PC-9 (cell line): ENCODE measurements at regions not wholly inside any gene's neighbourhood (a gene's known extent, or its start where the extent isn't known, plus 50 kb on each side); places are given as distances from the start of the nearest gene placed in this dataset.

ENCODE experiments used
- BruUV-seq: library from RNA; stranded (reverse); fragments of 400-500 nt; replicated peaks from 2 replicates; lab custom pipeline; 2021; lab: Mats Ljungman, UMichigan
- CTCF ChIA-PET: fragments of 300-600 bp; sonication (Branson Sonifier 250); formaldehyde crosslinking; loops from one replicate; lab custom pipeline; 2022; ENCODE audit warnings: antibody characterized with exemption; lab: Charles Lee
- POLR2A ChIA-PET: fragments of 300-600 bp; sonication (Branson Sonifier 250); formaldehyde crosslinking; loops from one replicate; lab custom pipeline; 2022; ENCODE audit warnings: antibody characterized with exemption; ENCODE audit not compliant: unreplicated experiment; lab: Charles Lee
- DNase-seq, 2 experiments: peaks; one replicate each; pipeline versions ENCODE4 v3.0.0 to v3.0.0-alpha.2; 2015 to 2022; ENCODE audit warnings: mixed read lengths in 1 of 2
- H2AFZ ChIP-seq: fragments of 200-600 bp; sonication (generic); 2 replicates; pipeline ENCODE4 v1.8.1; 2017; ENCODE audit warnings: antibody characterized with exemption
- H3F3A ChIP-seq: fragments of 200-600 bp; sonication (generic); 2 replicates; pipeline ENCODE4 v1.8.1; 2017; ENCODE audit warnings: antibody characterized with exemption, mild to moderate bottlenecking, low read depth; ENCODE audit not compliant: insufficient read depth
- H3K27ac ChIP-seq: fragments of 200-600 bp; sonication (generic); 2 replicates; pipeline ENCODE4 v1.6.1; 2016; ENCODE audit warnings: mixed run types
- H3K27me3 ChIP-seq: fragments of 200-600 bp; sonication (generic); 2 replicates; pipeline ENCODE4 v1.6.1; 2016; ENCODE audit warnings: low read depth, mixed run types; ENCODE audit not compliant: insufficient read depth
- H3K36me3 ChIP-seq: fragments of 200-600 bp; sonication (generic); 2 replicates; pipeline ENCODE4 v1.6.1; 2016; ENCODE audit warnings: low read depth, mixed run types
- H3K4me1 ChIP-seq: fragments of 200-600 bp; sonication (generic); replicated peaks from 2 replicates; pipeline ENCODE4 v1.6.1; 2016; ENCODE audit warnings: mixed run types; ENCODE audit not compliant: insufficient read depth
- H3K4me2 ChIP-seq: fragments of 200-600 bp; sonication (generic); 2 replicates; pipeline ENCODE4 v1.6.1; 2017; ENCODE audit warnings: mixed run types
- H3K4me3 ChIP-seq: fragments of 200-600 bp; sonication (generic); 2 replicates; pipeline ENCODE4 v1.6.1; 2016; ENCODE audit warnings: mixed run types
- H3K79me2 ChIP-seq: fragments of 200-600 bp; sonication (generic); 2 replicates; pipeline ENCODE4 v1.6.1; 2017; ENCODE audit warnings: low read depth, mixed run types
- H3K9me2 ChIP-seq: fragments of 200-600 bp; sonication (generic); 2 replicates; pipeline ENCODE4 v1.8.1; 2017; ENCODE audit warnings: mild to moderate bottlenecking; ENCODE audit not compliant: insufficient read depth
- H3K9me3 ChIP-seq: fragments of 200-600 bp; sonication (generic); 2 replicates; pipeline ENCODE4 v1.8.1; 2016; ENCODE audit warnings: low read depth; ENCODE audit not compliant: insufficient read depth
- H4K20me1 ChIP-seq: fragments of 200-600 bp; sonication (generic); 2 replicates; pipeline ENCODE4 v1.8.1; 2017; ENCODE audit not compliant: insufficient read depth
- EZH2 ChIP-seq: fragments of 200-600 bp; sonication (generic); IDR thresholded peaks from 2 replicates; pipeline ENCODE4 v1.8.0; 2017; ENCODE audit warnings: antibody characterized with exemption, low read depth
- intact Hi-C: fragments of 100-400 bp; cut with micrococcal nuclease; formaldehyde crosslinking; loops from one replicate; pipeline ENCODE4 v1.10.0; 2022; ENCODE audit not compliant: unreplicated experiment
- TF ChIP-seq, protein P1 (sequence below): fragments of 200-600 bp; sonication (generic); conservative IDR thresholded peaks from 2 replicates; pipeline ENCODE4 v1.6.1; 2017; ENCODE audit warnings: mixed run types, antibody characterized with exemption, mild to moderate bottlenecking, moderate library complexity

- CTCF ChIA-PET, result no interaction called here
These were observed 60.0 kb upstream of the PICALM start for GRCh38 chr11:86128914-86129313.

GRCh38 chr11:86126862-86127261, 58.0 kb upstream of the PICALM start:
- Histone ChIP-seq H3F3A (no peaks in the 10 kb centered on the region), H3K4me1 (no peaks in the 10 kb centered on the region), H3K27ac (no peak overlapping the region), H3K4me3 (no peak overlapping the region), H3K79me2 (no peaks in the 10 kb centered on the region), H2AFZ (no peak overlapping the region), H3K9me2 (no peaks in the 10 kb centered on the region), H4K20me1 (no peaks in the 10 kb centered on the region), H3K9me3 (0 out of 2 replicates have a peak, but pooled peaks cover 4% of the 10 kb centered on the region), H3K27me3 (no peaks in the 10 kb centered on the region), H3K36me3 (no peaks in the 10 kb centered on the region), H3K4me2 (no peak overlapping the region)
- no peak for TF ChIP-seq EZH2
- TF ChIP-seq, protein P1, sequence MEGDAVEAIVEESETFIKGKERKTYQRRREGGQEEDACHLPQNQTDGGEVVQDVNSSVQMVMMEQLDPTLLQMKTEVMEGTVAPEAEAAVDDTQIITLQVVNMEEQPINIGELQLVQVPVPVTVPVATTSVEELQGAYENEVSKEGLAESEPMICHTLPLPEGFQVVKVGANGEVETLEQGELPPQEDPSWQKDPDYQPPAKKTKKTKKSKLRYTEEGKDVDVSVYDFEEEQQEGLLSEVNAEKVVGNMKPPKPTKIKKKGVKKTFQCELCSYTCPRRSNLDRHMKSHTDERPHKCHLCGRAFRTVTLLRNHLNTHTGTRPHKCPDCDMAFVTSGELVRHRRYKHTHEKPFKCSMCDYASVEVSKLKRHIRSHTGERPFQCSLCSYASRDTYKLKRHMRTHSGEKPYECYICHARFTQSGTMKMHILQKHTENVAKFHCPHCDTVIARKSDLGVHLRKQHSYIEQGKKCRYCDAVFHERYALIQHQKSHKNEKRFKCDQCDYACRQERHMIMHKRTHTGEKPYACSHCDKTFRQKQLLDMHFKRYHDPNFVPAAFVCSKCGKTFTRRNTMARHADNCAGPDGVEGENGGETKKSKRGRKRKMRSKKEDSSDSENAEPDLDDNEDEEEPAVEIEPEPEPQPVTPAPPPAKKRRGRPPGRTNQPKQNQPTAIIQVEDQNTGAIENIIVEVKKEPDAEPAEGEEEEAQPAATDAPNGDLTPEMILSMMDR, result no peak
- intact Hi-C loops, result no loop called here
- CTCF ChIA-PET, result no interaction called here
- BruUV-seq, result no TSS peak
- DNase-seq, result no peak
- POLR2A ChIA-PET, result no interaction called here

More at GRCh38 chr11:86128914-86129313, 60.0 kb upstream of the PICALM start:
- no peaks in the 10 kb centered on the region for H3K4me1 ChIP-seq
- no peaks in the 10 kb centered on the region for H3K9me3 ChIP-seq
- H3F3A ChIP-seq, result no peaks in the 10 kb centered on the region
- no peaks in the 10 kb centered on the region for H3K36me3 ChIP-seq
- no peak overlapping the region for H3K4me3 ChIP-seq
- no peak overlapping the region for H3K4me2 ChIP-seq
- H3K27me3 ChIP-seq, result no peaks in the 10 kb centered on the region
- no peak for DNase-seq
- no TSS peak for BruUV-seq
- POLR2A ChIA-PET, result no interaction called here
- intact Hi-C loops, result no loop called here
- H2AFZ ChIP-seq, result no peak overlapping the region
- TF ChIP-seq, protein P1, result no peak
- no peak for TF ChIP-seq EZH2
- no peaks in the 10 kb centered on the region for H4K20me1 ChIP-seq
- H3K9me2 ChIP-seq, result no peaks in the 10 kb centered on the region
- H3K79me2 ChIP-seq, result no peaks in the 10 kb centered on the region
- H3K27ac ChIP-seq, result no peak overlapping the region

GRCh38 chr11:86124251-86125233, 55.7 kb upstream of the PICALM start:
- ChIA-PET CTCF (no interaction called here), POLR2A (no interaction called here)
- Histone ChIP-seq H2AFZ (no peak overlapping the region), H3K27me3 (no peaks in the 10 kb centered on the region), H3F3A (no peaks in the 10 kb centered on the region), H3K4me2 (no peak overlapping the region), H4K20me1 (no peaks in the 10 kb centered on the region), H3K4me1 (no peaks in the 10 kb centered on the region), H3K36me3 (no peaks in the 10 kb centered on the region), H3K79me2 (no peaks in the 10 kb centered on the region), H3K9me3 (0 out of 2 replicates have a peak, but pooled peaks cover 4% of the 10 kb centered on the region), H3K4me3 (no peak overlapping the region), H3K9me2 (no peaks in the 10 kb centered on the region), H3K27ac (no peak overlapping the region)
- BruUV-seq, result no TSS peak
- no peak for DNase-seq
- no peak for TF ChIP-seq EZH2
- TF ChIP-seq, protein P1, result no peak
- intact Hi-C loops, result no loop called here
